Esophagus (tissue), 2 donors: ENCODE measurements at regions not wholly inside any gene's neighbourhood (a gene's known extent, or its start where the extent isn't known, plus 50 kb on each side); places are given as distances from the start of the nearest gene placed in this dataset.
"Not testable (repeated sequence)": the region's sequence is repeated elsewhere in the genome, so short reads cannot be mapped to it uniquely, and the experiment has no call there.

ENCODE experiments used
- H3K27ac ChIP-seq, 2 donors: one replicate each; pipeline ENCODE4 v1.5.1; 2013; ENCODE audit warnings: low read depth in 2 of 2, mild to moderate bottlenecking in 2 of 2, inconsistent platforms in 1 of 2, low read length in 1 of 2, moderate library complexity in 1 of 2
- H3K27me3 ChIP-seq, 2 donors: one replicate each; pipeline ENCODE4 v1.6.1; 2013; ENCODE audit warnings: low read length in 2 of 2, control low read depth in 1 of 2, mild to moderate bottlenecking in 1 of 2; ENCODE audit not compliant: insufficient read depth in 2 of 2, control insufficient read depth in 1 of 2
- H3K36me3 ChIP-seq, 2 donors: one replicate each; pipeline ENCODE4 v1.6.1; 2013; ENCODE audit warnings: low read length in 1 of 2; ENCODE audit not compliant: control insufficient read depth in 2 of 2, insufficient read depth in 2 of 2
- H3K4me1 ChIP-seq, 2 donors: one replicate each; pipeline ENCODE4 v1.6.1; 2013; ENCODE audit warnings: low read length in 1 of 2; ENCODE audit not compliant: control insufficient read depth in 2 of 2, insufficient read depth in 2 of 2
- H3K4me3 ChIP-seq, 2 donors: one replicate each; pipeline ENCODE4 v1.5.1; 2013; ENCODE audit warnings: low read length in 2 of 2, mild to moderate bottlenecking in 2 of 2, low read depth in 1 of 2, moderate library complexity in 1 of 2
- H3K9me3 ChIP-seq, 2 donors: one replicate each; pipeline ENCODE4 v1.6.1; 2013; ENCODE audit warnings: mild to moderate bottlenecking in 2 of 2, low read depth in 1 of 2, low read length in 1 of 2, moderate library complexity in 1 of 2; ENCODE audit not compliant: control insufficient read depth in 2 of 2, insufficient read depth in 1 of 2
- WGBS, 2 donors: extraction: QIAGEN DNeasy Blood & Tissue Kit; methylation state at CpG; one replicate each; pipeline ENCODE4 v1.1.7; 2013; 5-methylcytosine and 5-hydroxymethylcytosine counted together
- donor health status: healthy with polysubstance abuse.
- donor health status: Bipolar disorder and iron deficiency.

GRCh38 chr13:75960538-75960994 lies 324.4 kb downstream of the LMO7 start:
- WGBS, 2 donors, result 71 to 77% methylated on average over 1 of the region's 1 CpG
- no peak overlapping the region for H3K4me3 ChIP-seq
- no peaks in the 10 kb centered on the region for H3K4me1 ChIP-seq
- H3K36me3 ChIP-seq, result no peaks in the 10 kb centered on the region
- no peaks in the 10 kb centered on the region for H3K27me3 ChIP-seq
- H3K27ac ChIP-seq, result no peak overlapping the region
- H3K9me3 ChIP-seq, result no peaks in the 10 kb centered on the region

GRCh38 chr13:75959861-75960481 lies 323.8 kb downstream of the LMO7 start:
- H3K9me3 ChIP-seq, result no peaks in the 10 kb centered on the region
- H3K36me3 ChIP-seq, result no peaks in the 10 kb centered on the region
- 34 to 44% methylated on average over 3 of the region's 3 CpGs for WGBS, 2 donors
- no peak overlapping the region for H3K27ac ChIP-seq
- no peaks in the 10 kb centered on the region for H3K4me1 ChIP-seq
- H3K27me3 ChIP-seq, result no peaks in the 10 kb centered on the region
- H3K4me3 ChIP-seq, result no peak overlapping the region

GRCh38 chr13:75953589-75953988 lies 317.5 kb downstream of the LMO7 start:
- H3K4me3 ChIP-seq, H3K4me1 ChIP-seq, H3K9me3 ChIP-seq, H3K27me3 ChIP-seq, H3K36me3 ChIP-seq, H3K27ac ChIP-seq: not testable (repeated sequence)
- 47 to 53% methylated on average over 2 of the region's 2 CpGs for WGBS, 2 donors

DNA sequence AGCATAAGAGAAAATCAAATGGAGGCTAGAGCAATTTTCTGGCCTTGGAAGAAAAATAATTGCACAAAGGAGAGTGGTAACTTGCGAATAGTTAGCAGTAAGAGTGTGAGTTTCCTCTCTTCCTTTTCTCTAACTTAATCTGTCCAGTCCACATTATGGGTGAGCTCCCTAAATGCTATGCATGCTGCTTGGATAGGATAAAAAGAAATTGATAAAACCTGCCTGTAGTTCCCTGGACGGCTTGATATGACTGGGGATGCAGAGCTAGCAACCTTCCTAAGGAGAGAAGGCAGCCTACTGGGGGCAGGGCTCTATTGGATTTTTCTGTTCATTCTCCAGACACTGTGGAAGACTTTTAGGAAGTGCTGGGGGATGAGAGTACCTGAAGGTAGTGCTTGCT lies 311.3 kb downstream of the LMO7 start:
- Histone ChIP-seq H3K4me1 (no peaks in the 10 kb centered on the region), H3K9me3 (no peaks in the 10 kb centered on the region), H3K4me3 (no peak overlapping the region), H3K27me3 (no peaks in the 10 kb centered on the region), H3K27ac (peak overlapping the region; percentile 11 to 49), H3K36me3 (no peaks in the 10 kb centered on the region)
- 90 to 97% methylated on average over 2 of the region's 2 CpGs for WGBS, 2 donors

DNA sequence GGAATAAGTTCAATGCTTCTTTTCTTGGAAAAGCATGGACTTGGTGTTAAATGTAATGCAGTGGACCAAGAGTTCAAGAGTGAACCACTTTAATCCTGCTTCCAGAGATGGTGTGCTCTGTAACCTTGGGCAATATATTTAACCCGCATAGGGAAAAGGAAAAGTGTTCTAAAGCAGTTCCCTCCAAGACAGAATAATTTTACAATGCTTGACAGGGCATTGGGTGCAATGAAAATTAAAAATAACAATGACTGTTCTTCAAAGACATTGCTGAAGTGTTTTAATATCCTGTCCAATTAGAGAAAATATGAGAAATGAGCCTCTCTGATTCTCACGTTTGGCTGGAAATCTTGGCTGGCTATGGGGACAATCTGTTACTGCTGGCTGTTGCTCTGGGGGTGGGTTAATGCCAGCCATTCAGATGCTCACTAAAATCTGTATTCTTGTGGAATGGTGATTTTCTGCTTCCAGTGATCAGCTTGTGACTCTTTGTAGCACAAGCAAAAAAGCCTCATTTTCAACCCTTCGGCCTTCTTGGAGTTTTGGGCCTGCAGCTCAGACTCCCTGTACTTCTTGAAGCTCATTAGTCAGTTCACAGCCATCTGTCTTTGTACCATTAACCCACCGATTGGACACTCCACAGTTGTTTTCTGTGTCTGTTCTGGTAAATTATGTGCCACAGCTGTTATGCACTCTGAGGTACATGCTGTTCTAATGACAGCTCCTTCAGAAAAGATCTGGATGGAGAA lies 310.6 kb downstream of the LMO7 start:
- 64 to 66% methylated on average over 4 of the region's 4 CpGs for WGBS, 2 donors
- Histone ChIP-seq H3K9me3 (no peaks in the 10 kb centered on the region), H3K4me3 (no peak overlapping the region), H3K4me1 (no peaks in the 10 kb centered on the region), H3K36me3 (no peaks in the 10 kb centered on the region), H3K27ac (peak overlapping the region; percentile 7 to 11), H3K27me3 (no peaks in the 10 kb centered on the region)

DNA sequence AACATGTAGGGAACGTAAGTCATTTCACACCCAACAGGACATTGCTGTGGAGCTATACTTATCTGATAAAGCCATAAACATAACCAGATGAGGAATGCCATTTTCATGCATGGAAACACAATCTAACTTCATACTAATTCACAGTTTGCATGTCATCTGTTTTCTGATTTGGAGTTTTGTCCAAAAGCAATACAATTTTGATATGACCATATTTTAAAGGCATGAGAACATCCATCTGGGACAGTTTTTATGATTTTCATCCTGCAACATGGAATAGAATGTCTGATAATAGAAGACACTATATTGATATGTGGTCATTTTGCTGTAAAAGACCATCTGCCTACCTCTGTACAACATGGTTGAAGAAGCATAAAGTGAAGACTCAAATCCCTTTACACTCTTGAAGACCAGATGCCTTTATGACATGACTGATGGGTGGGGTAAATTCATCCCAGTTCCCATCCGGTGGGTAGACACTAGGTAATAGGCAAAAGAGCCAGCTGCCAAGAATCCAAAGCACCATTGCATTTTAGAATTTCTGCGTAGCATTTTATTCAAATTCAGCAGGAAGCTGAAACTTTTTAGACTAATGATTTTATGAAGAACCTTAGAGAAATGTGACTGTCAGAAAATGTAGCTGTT lies 309.8 kb downstream of the LMO7 start:
- Histone ChIP-seq H3K36me3 (no peaks in the 10 kb centered on the region), H3K27me3 (no peaks in the 10 kb centered on the region), H3K9me3 (no peaks in the 10 kb centered on the region), H3K4me3 (no peak overlapping the region), H3K27ac (peak overlapping the region; percentile 4 to 22), H3K4me1 (no peaks in the 10 kb centered on the region)
- WGBS, 2 donors, result 76 to 79% methylated on average over 3 of the region's 3 CpGs

DNA sequence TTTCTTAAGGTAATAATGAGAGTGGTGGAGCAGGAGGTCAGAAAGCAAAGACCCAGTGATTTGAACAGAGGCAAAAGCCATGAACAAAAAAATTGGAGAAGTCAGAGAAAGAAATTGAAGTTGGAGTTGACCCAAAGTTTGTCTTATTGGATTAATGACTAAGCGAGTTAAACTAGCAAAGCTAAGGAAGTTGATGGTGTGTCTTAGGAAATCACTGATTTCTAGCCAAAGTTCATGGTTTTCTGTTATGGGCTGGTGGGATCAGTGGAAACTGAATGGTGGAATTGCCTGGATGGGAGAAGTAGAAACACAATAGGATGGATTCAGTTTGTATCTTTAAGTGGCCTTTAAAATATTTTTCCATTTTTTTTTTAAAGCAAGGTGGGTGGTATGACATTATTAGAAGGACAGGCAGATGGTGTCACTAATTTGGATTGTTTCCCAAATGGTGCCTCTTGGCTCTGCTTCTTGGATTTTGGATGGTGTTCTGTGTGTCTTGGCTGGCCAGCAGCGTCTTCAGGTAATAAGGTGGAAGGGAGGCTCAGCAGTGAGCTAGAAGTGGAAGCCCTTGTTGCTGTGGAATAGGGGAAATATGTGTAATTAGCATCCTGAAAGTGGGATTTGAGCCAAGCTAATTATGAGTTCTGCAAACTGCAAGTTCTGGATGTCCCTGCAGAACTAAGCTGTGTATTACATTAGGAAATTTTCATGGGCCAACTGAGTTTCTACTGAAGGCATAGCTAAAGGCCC lies 302.9 kb downstream of the LMO7 start:
- Histone ChIP-seq H3K27me3 (no peaks in the 10 kb centered on the region), H3K36me3 (no peaks in the 10 kb centered on the region), H3K27ac (no peak overlapping the region), H3K9me3 (no peaks in the 10 kb centered on the region), H3K4me1 (no peaks in the 10 kb centered on the region), H3K4me3 (no peak overlapping the region)
- 31 to 49% methylated on average over 2 of the region's 2 CpGs for WGBS, 2 donors

- Histone ChIP-seq H3K4me3 (no peak overlapping the region), H3K9me3 (no peaks in the 10 kb centered on the region), H3K36me3 (no peaks in the 10 kb centered on the region), H3K4me1 (no peaks in the 10 kb centered on the region), H3K27ac (no peak overlapping the region), H3K27me3 (no peaks in the 10 kb centered on the region)
- WGBS, 2 donors, result 77 to 95% methylated on average over 1 of the region's 1 CpG
Measured at GRCh38 chr13:75936791-75937190, 300.7 kb downstream of the LMO7 start.

GRCh38 chr13:75935805-75936204 lies 299.7 kb downstream of the LMO7 start:
- Histone ChIP-seq H3K4me3 (no peak overlapping the region), H3K4me1 (no peaks in the 10 kb centered on the region), H3K27me3 (no peaks in the 10 kb centered on the region), H3K36me3 (no peaks in the 10 kb centered on the region), H3K27ac (no peak overlapping the region), H3K9me3 (no peaks in the 10 kb centered on the region)
- WGBS, 2 donors, result 80 to 91% methylated on average over 2 of the region's 2 CpGs
